ENCODE measurements at regions not wholly inside any gene's neighbourhood (a gene's known extent, or its start where the extent isn't known, plus 50 kb on each side); places are given as distances from the start of the nearest gene placed in this dataset.

- TF ChIP-seq EZH2 (optimal IDR thresholded peaks at IDR 0.05; ENCODE audit: low read depth, low read length) (no peak), EZH2phosphoT487 (IDR thresholded peaks at IDR 0.05; ENCODE audit: low read length) (no peak)
- TF ChIP-seq, protein P1, sequence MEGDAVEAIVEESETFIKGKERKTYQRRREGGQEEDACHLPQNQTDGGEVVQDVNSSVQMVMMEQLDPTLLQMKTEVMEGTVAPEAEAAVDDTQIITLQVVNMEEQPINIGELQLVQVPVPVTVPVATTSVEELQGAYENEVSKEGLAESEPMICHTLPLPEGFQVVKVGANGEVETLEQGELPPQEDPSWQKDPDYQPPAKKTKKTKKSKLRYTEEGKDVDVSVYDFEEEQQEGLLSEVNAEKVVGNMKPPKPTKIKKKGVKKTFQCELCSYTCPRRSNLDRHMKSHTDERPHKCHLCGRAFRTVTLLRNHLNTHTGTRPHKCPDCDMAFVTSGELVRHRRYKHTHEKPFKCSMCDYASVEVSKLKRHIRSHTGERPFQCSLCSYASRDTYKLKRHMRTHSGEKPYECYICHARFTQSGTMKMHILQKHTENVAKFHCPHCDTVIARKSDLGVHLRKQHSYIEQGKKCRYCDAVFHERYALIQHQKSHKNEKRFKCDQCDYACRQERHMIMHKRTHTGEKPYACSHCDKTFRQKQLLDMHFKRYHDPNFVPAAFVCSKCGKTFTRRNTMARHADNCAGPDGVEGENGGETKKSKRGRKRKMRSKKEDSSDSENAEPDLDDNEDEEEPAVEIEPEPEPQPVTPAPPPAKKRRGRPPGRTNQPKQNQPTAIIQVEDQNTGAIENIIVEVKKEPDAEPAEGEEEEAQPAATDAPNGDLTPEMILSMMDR (IDR thresholded peaks at IDR 0.05; ENCODE audit: low read length): no peak
- Histone ChIP-seq H3K36me3 (replicated peaks; ENCODE audit: insufficient read depth, low read length) (no peaks in the 10 kb centered on the region), H3F3A (ENCODE audit: insufficient read depth, low read length) (no peaks in the 10 kb centered on the region), H3K4me2 (ENCODE audit: low read depth, low read length) (no peak overlapping the region), H3K79me2 (ENCODE audit: low read length) (no peaks in the 10 kb centered on the region), H3K9me2 (replicated peaks; ENCODE audit: insufficient read depth, low read length) (no peaks in the 10 kb centered on the region), H3K27ac (ENCODE audit: low read length) (no peak overlapping the region), H3K9ac (ENCODE audit: low read length) (no peak overlapping the region), H3K4me1 (ENCODE audit: low read length) (no peaks in the 10 kb centered on the region), H2AFZ (ENCODE audit: low read length) (no peak overlapping the region), H3K4me3 (ENCODE audit: low read length) (no peak overlapping the region), H3K9me3 (replicated peaks; ENCODE audit: insufficient read depth, low read length) (no peaks in the 10 kb centered on the region), H3K27me3 (replicated peaks; ENCODE audit: insufficient read depth, low read length) (no peaks in the 10 kb centered on the region), H4K20me1 (ENCODE audit: insufficient read depth, low read length) (no peaks in the 10 kb centered on the region)
- DNase-seq: no peak
These were observed 119.3 kb upstream of the PROX1 start for GRCh38 chr1:213868482-213868881.

DNA sequence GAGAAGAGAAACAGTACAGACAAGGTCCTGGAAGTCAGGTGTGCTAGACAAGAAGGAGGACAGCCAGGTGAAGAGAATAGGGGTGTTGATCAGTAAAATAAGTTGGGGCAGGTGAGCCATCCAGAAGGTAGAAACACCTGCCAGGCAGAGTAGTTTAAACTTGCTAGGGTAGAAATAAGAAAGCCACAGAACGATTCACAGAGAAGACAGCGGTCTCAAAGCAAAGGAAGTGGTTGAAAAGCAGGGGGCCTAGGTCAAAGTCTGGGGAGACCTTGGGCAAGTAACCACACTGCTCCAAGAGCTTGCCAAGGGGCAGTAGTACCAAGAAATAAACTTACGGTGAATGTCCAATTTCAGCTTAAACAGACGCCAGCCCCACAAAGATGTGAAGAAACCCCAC is 116.6 kb upstream of the PROX1 start:
- DNase-seq: no peak
- Histone ChIP-seq H4K20me1 (ENCODE audit: insufficient read depth, low read length) (no peaks in the 10 kb centered on the region), H3K9me3 (replicated peaks; ENCODE audit: insufficient read depth, low read length) (no peaks in the 10 kb centered on the region), H3K27me3 (replicated peaks; ENCODE audit: insufficient read depth, low read length) (no peaks in the 10 kb centered on the region), H3K36me3 (replicated peaks; ENCODE audit: insufficient read depth, low read length) (no peaks in the 10 kb centered on the region), H3K9me2 (replicated peaks; ENCODE audit: insufficient read depth, low read length) (no peaks in the 10 kb centered on the region), H3K4me1 (ENCODE audit: low read length) (no peaks in the 10 kb centered on the region), H3K4me3 (ENCODE audit: low read length) (no peak overlapping the region), H3K79me2 (ENCODE audit: low read length) (no peaks in the 10 kb centered on the region), H3K27ac (ENCODE audit: low read length) (no peak overlapping the region), H3F3A (ENCODE audit: insufficient read depth, low read length) (no peaks in the 10 kb centered on the region), H3K9ac (ENCODE audit: low read length) (no peak overlapping the region), H3K4me2 (ENCODE audit: low read depth, low read length) (no peak overlapping the region), H2AFZ (ENCODE audit: low read length) (no peak overlapping the region)
- TF ChIP-seq EZH2 (optimal IDR thresholded peaks at IDR 0.05; ENCODE audit: low read depth, low read length) (no peak), EZH2phosphoT487 (IDR thresholded peaks at IDR 0.05; ENCODE audit: low read length) (no peak)
- TF ChIP-seq, protein P1 (IDR thresholded peaks at IDR 0.05; ENCODE audit: low read length): no peak

GRCh38 chr1:213874789-213875188 is 113.0 kb upstream of the PROX1 start:
- no peak for DNase-seq
- TF ChIP-seq EZH2phosphoT487 (IDR thresholded peaks at IDR 0.05; ENCODE audit: low read length) (no peak), EZH2 (optimal IDR thresholded peaks at IDR 0.05; ENCODE audit: low read depth, low read length) (no peak)
- TF ChIP-seq, protein P1 (IDR thresholded peaks at IDR 0.05; ENCODE audit: low read length): no peak
- H3K4me3 ChIP-seq (ENCODE audit: low read length): no peak overlapping the region

More at GRCh38 chr1:213874789-213875188, 113.0 kb upstream of the PROX1 start:
- Histone ChIP-seq H3K9ac (ENCODE audit: low read length) (no peak overlapping the region), H2AFZ (ENCODE audit: low read length) (no peak overlapping the region), H3K4me1 (ENCODE audit: low read length) (no peaks in the 10 kb centered on the region), H3K4me2 (ENCODE audit: low read depth, low read length) (no peak overlapping the region), H4K20me1 (ENCODE audit: insufficient read depth, low read length) (no peaks in the 10 kb centered on the region), H3K9me3 (replicated peaks; ENCODE audit: insufficient read depth, low read length) (no peaks in the 10 kb centered on the region), H3K9me2 (replicated peaks; ENCODE audit: insufficient read depth, low read length) (no peaks in the 10 kb centered on the region), H3K79me2 (ENCODE audit: low read length) (no peaks in the 10 kb centered on the region), H3K36me3 (replicated peaks; ENCODE audit: insufficient read depth, low read length) (no peaks in the 10 kb centered on the region), H3F3A (ENCODE audit: insufficient read depth, low read length) (no peaks in the 10 kb centered on the region), H3K27ac (ENCODE audit: low read length) (no peak overlapping the region), H3K27me3 (replicated peaks; ENCODE audit: insufficient read depth, low read length) (no peaks in the 10 kb centered on the region)

All from MM.1S (cell line).